BE2C (cell line): ENCODE measurements at regions not wholly inside any gene's neighbourhood (a gene's known extent, or its start where the extent isn't known, plus 50 kb on each side); places are given as distances from the start of the nearest gene placed in this dataset.

ENCODE experiments used
- DNase-seq: peaks from one replicate; pipeline ENCODE4 v3.0.0-alpha.2; 2020
- H3K27me3 ChIP-seq: fragments of 250-450 bp; sonication (Bioruptor Pico); 2 replicates; pipeline ENCODE4 v1.5.1; 2020; ENCODE audit warnings: mild to moderate bottlenecking
- H3K36me3 ChIP-seq: fragments of 250-450 bp; sonication (Bioruptor Pico); 2 replicates; pipeline ENCODE4 v1.5.1; 2020; ENCODE audit warnings: mild to moderate bottlenecking
- H3K4me1 ChIP-seq: fragments of 250-450 bp; sonication (Bioruptor Pico); 2 replicates; pipeline ENCODE4 v1.5.1; 2020
- H3K4me3 ChIP-seq: 2 replicates; pipeline ENCODE4 v1.5.1; 2011; ENCODE audit warnings: low read depth, low read length
- H3K9me3 ChIP-seq: fragments of 250-450 bp; sonication (Bioruptor Pico); 2 replicates; pipeline ENCODE4 v1.5.1; 2020
- TF ChIP-seq, protein P1 (sequence below): IDR thresholded peaks from 2 replicates; pipeline ENCODE4 v1.5.1; 2012; ENCODE audit warnings: mild to moderate bottlenecking, low read depth, low read length

GRCh38 chr16:87249425-87249824, 67.8 kb downstream of the C16orf95 start:
- H3K4me3 ChIP-seq = no peak overlapping the region
- H3K9me3 ChIP-seq = no peaks in the 10 kb centered on the region
- TF ChIP-seq, protein P1, sequence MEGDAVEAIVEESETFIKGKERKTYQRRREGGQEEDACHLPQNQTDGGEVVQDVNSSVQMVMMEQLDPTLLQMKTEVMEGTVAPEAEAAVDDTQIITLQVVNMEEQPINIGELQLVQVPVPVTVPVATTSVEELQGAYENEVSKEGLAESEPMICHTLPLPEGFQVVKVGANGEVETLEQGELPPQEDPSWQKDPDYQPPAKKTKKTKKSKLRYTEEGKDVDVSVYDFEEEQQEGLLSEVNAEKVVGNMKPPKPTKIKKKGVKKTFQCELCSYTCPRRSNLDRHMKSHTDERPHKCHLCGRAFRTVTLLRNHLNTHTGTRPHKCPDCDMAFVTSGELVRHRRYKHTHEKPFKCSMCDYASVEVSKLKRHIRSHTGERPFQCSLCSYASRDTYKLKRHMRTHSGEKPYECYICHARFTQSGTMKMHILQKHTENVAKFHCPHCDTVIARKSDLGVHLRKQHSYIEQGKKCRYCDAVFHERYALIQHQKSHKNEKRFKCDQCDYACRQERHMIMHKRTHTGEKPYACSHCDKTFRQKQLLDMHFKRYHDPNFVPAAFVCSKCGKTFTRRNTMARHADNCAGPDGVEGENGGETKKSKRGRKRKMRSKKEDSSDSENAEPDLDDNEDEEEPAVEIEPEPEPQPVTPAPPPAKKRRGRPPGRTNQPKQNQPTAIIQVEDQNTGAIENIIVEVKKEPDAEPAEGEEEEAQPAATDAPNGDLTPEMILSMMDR = no peak
- no peak for DNase-seq
- no peaks in the 10 kb centered on the region for H3K36me3 ChIP-seq
- peaks cover 24% of the 10 kb centered on the region for H3K27me3 ChIP-seq
- no peaks in the 10 kb centered on the region for H3K4me1 ChIP-seq

GRCh38 chr16:87250431-87250960, 66.7 kb downstream of the C16orf95 start:
- Histone ChIP-seq H3K4me3 (no peak overlapping the region), H3K4me1 (no peaks in the 10 kb centered on the region), H3K36me3 (no peaks in the 10 kb centered on the region), H3K9me3 (no peaks in the 10 kb centered on the region), H3K27me3 (peaks cover 17% of the 10 kb centered on the region)
- no peak for DNase-seq
- TF ChIP-seq, protein P1 = no peak

GRCh38 chr16:87252269-87252970, 64.8 kb downstream of the C16orf95 start:
- TF ChIP-seq, protein P1 = no peak

More at GRCh38 chr16:87252269-87252970, 64.8 kb downstream of the C16orf95 start:
- no peaks in the 10 kb centered on the region for H3K4me1 ChIP-seq
- no peak overlapping the region for H3K4me3 ChIP-seq
- H3K36me3 ChIP-seq = no peaks in the 10 kb centered on the region
- DNase-seq = no peak
- no peaks in the 10 kb centered on the region for H3K9me3 ChIP-seq
- H3K27me3 ChIP-seq = peaks cover 3% of the 10 kb centered on the region
